Pancreas (tissue), 10 donors: ENCODE measurements at regions not wholly inside any gene's neighbourhood (a gene's known extent, or its start where the extent isn't known, plus 50 kb on each side); places are given as distances from the start of the nearest gene placed in this dataset.
"Not testable (repeated sequence)": the region's sequence is repeated elsewhere in the genome, so short reads cannot be mapped to it uniquely, and the experiment has no call there.

ENCODE experiments used
- ATAC-seq, 4 donors: fragments of 200-7000 bp; cut with Tn5 transposase; one replicate each; pipeline versions ENCODE4 v1.8.0 to v1.9.1; 2020; ENCODE audit warnings: mild to moderate bottlenecking in 4 of 4, moderate library complexity in 4 of 4
- DNase-seq, 6 donors: peaks; one replicate each; pipeline ENCODE4 v3.0.0-alpha.2; 2020
- FAIRE-seq: peaks from 2 replicates; lab custom pipeline; 2012; peaks lifted over from hg19 to GRCh38; lab: Jason Lieb, UNC
- H3K27ac ChIP-seq, 4 donors: fragments of 200-600 bp; sonication (generic); 1 replicate in 3 of 4; 2 replicates in 1 of 4; pipeline versions ENCODE4 v1.5.0 to v1.8.0; 2020
- H3K27me3 ChIP-seq, 4 donors: fragments of 200-600 bp; one replicate each; pipeline ENCODE4 v1.8.0; 2021
- H3K36me3 ChIP-seq, 3 donors: fragments of 200-600 bp; sonication (generic) in 1 of 3; one replicate each; pipeline versions ENCODE4 v1.5.0 to v1.8.0; 2020 to 2021
- H3K4me1 ChIP-seq, 3 donors: fragments of 200-600 bp; one replicate each; pipeline ENCODE4 v1.8.0; 2021
- H3K4me3 ChIP-seq, 4 donors: fragments of 200-600 bp; sonication (generic) in 2 of 4; one replicate each; pipeline versions ENCODE4 v1.5.0 to v1.8.0; 2020 to 2021
- H3K9me3 ChIP-seq, 4 donors: fragments of 200-600 bp; one replicate each; pipeline ENCODE4 v1.8.0; 2021
- CTCF ChIP-seq, 4 donors: fragments of 200-600 bp; sonication (generic) in 3 of 4; IDR thresholded peaks; one replicate each; pipeline versions ENCODE4 v1.5.0 to v1.8.0; 2021; ENCODE audit warnings: antibody characterized with exemption in 4 of 4
- WGBS, 2 donors: extraction: QIAGEN DNeasy Blood & Tissue Kit; methylation state at CpG; one replicate each; pipeline ENCODE4 v1.1.7; 2013; 5-methylcytosine and 5-hydroxymethylcytosine counted together
- intact Hi-C, 3 donors: fragments of 100-400 bp; cut with DNase I; formaldehyde crosslinking; loops; one replicate each; pipeline versions ENCODE4 v1.11.1 to v1.14.2; 2022
- donor health status: healthy with polysubstance abuse.
- donor health status: DM: no; HTN: no; CAD: no; lungs with moderate emphysema.
- donor health status: DM: no; HTN: no; CAD: no.
- donor health status: control.
- donor health status: control.
- donor health status: Bipolar disorder and iron deficiency.
- donor health status: DM: yes; HTN: yes; CAD: no.
- donor health status: DM: no; HTN: no; CAD: no.
- donor health status: DM: no; HTN: no; CAD: no.
- donor health status: DM: yes; HTN: yes; CAD: no.

GRCh38 chr15:77871852-77872371, 205.6 kb downstream of the TBC1D2B start:
- H3K4me1 ChIP-seq: no peaks in the 10 kb centered on the region
- intact Hi-C loops: no loop called here
- no peaks in the 10 kb centered on the region for H3K9me3 ChIP-seq
- H3K27me3 ChIP-seq: no peaks in the 10 kb centered on the region
- no peak for TF ChIP-seq CTCF (IDR thresholded peaks at IDR 0.05)
- WGBS, 2 donors: 76 to 79% methylated on average over 11 of the region's 11 CpGs
- ATAC-seq (no peak), FAIRE-seq (no peak), DNase-seq (peak in 1 of 6 donors; percentile 43)
- H3K4me3 ChIP-seq: no peak overlapping the region
- no peak overlapping the region for H3K27ac ChIP-seq
- H3K36me3 ChIP-seq: no peaks in the 10 kb centered on the region

GRCh38 chr15:77870195-77871065, 207.1 kb downstream of the TBC1D2B start:
- Histone ChIP-seq H3K9me3 (no peaks in the 10 kb centered on the region), H3K27me3 (no peaks in the 10 kb centered on the region), H3K4me3 (no peak overlapping the region), H3K4me1 (no peaks in the 10 kb centered on the region), H3K27ac (no peak overlapping the region), H3K36me3 (no peaks in the 10 kb centered on the region)
- ATAC-seq (peak; percentile 84 to 94 (median 90)), DNase-seq (peak; percentile 50 to 86 (median 76)), FAIRE-seq (no peak)
- 20 to 27% methylated on average over 21 of the region's 21 CpGs for WGBS, 2 donors
- intact Hi-C loops: no loop called here
- TF ChIP-seq CTCF (IDR thresholded peaks at IDR 0.05): peak; percentile 83 to 94 (median 88)

GRCh38 chr15:77869021-77869895, 208.3 kb downstream of the TBC1D2B start:
- no peaks in the 10 kb centered on the region for H3K9me3 ChIP-seq
- peak in 1 of 6 donors; percentile 43 for DNase-seq
- no peaks in the 10 kb centered on the region for H3K4me1 ChIP-seq
- intact Hi-C loops: no loop called here
- H3K27me3 ChIP-seq: no peaks in the 10 kb centered on the region
- no peak for FAIRE-seq
- no peak for ATAC-seq
- no peaks in the 10 kb centered on the region for H3K36me3 ChIP-seq
- no peak overlapping the region for H3K4me3 ChIP-seq
- TF ChIP-seq CTCF (IDR thresholded peaks at IDR 0.05): no peak
- H3K27ac ChIP-seq: no peak overlapping the region
- WGBS, 2 donors: 81 to 92% methylated on average over 17 of the region's 17 CpGs

- FAIRE-seq, ATAC-seq, H3K4me1 ChIP-seq, H3K27me3 ChIP-seq, H3K9me3 ChIP-seq, intact Hi-C loops, H3K27ac ChIP-seq, H3K4me3 ChIP-seq, H3K36me3 ChIP-seq: not testable (repeated sequence)
- WGBS, 2 donors: 77 to 85% methylated on average over 8 of the region's 8 CpGs
- peak in 1 of 6 donors; percentile 22 for DNase-seq
These were observed 209.4 kb downstream of the TBC1D2B start for GRCh38 chr15:77868048-77868629.
